GM12892 (cell line): ENCODE measurements at regions not wholly inside any gene's neighbourhood (a gene's known extent, or its start where the extent isn't known, plus 50 kb on each side); places are given as distances from the start of the nearest gene placed in this dataset.
"Not testable (repeated sequence)": the region's sequence is repeated elsewhere in the genome, so short reads cannot be mapped to it uniquely, and the experiment has no call there.

Experiments used
- DNase-seq: peaks from one replicate; pipeline ENCODE4 v3.0.0; 2011; ENCODE audit not compliant: insufficient read length
- FAIRE-seq: peaks from 2 replicates; lab custom pipeline; 2011; peaks lifted over from hg19 to GRCh38; lab: Jason Lieb, UNC
- POLR2A ChIP-seq: IDR thresholded peaks from 2 replicates; pipeline ENCODE4 v1.6.1; 2011; ENCODE audit warnings: low read depth, low read length, control low read depth
- POLR2AphosphoS5 ChIP-seq: IDR thresholded peaks from 2 replicates; pipeline ENCODE4 v1.6.1; 2011; ENCODE audit warnings: low read depth, low read length, control low read depth
- TAF1 ChIP-seq: IDR thresholded peaks from 2 replicates; pipeline ENCODE4 v1.6.1; 2011; ENCODE audit warnings: low read depth, mild to moderate bottlenecking, control low read depth, low read length, borderline replicate concordance

- FAIRE-seq, result not testable (repeated sequence)
These were observed 57.4 kb downstream of the FTHL17 start for GRCh38 chrX:31014474-31014873.

GRCh38 chrX:31012509-31013025, 59.3 kb downstream of the FTHL17 start:
- no peak for TF ChIP-seq POLR2A
- TF ChIP-seq TAF1, result no peak
- TF ChIP-seq POLR2AphosphoS5, result no peak
- no peak for FAIRE-seq
- no peak for DNase-seq

More at GRCh38 chrX:31014474-31014873, 57.4 kb downstream of the FTHL17 start:
- DNase-seq, result not testable (repeated sequence)

- FAIRE-seq (no peak), DNase-seq (no peak)
- TF ChIP-seq TAF1, result no peak
- TF ChIP-seq POLR2AphosphoS5, result no peak
- TF ChIP-seq POLR2A, result no peak
These were observed 64.5 kb downstream of the FTHL17 start for GRCh38 chrX:31007321-31007720.

GRCh38 chrX:31006027-31006426, 65.8 kb downstream of the FTHL17 start:
- DNase-seq (no peak), FAIRE-seq (no peak)
- TF ChIP-seq POLR2AphosphoS5 (no peak), POLR2A (no peak), TAF1 (no peak)

GRCh38 chrX:30997411-30997810, 74.4 kb downstream of the FTHL17 start:
- FAIRE-seq (no peak), DNase-seq (no peak)
- no peak for TF ChIP-seq TAF1
- no peak for TF ChIP-seq POLR2AphosphoS5
- no peak for TF ChIP-seq POLR2A

- DNase-seq, result no peak
- TF ChIP-seq POLR2A, result no peak
- TF ChIP-seq POLR2AphosphoS5, result no peak
- TF ChIP-seq TAF1, result no peak
- no peak for FAIRE-seq
These were observed 76.1 kb downstream of the FTHL17 start for GRCh38 chrX:30995705-30996104.

GRCh38 chrX:30995060-30995700, 76.7 kb downstream of the FTHL17 start:
- no peak for FAIRE-seq

GRCh38 chrX:30994018-30994417, 77.8 kb downstream of the FTHL17 start:
- FAIRE-seq, DNase-seq: not testable (repeated sequence)

More at GRCh38 chrX:30995060-30995700, 76.7 kb downstream of the FTHL17 start:
- no peak for TF ChIP-seq TAF1
- TF ChIP-seq POLR2AphosphoS5, result no peak
- no peak for TF ChIP-seq POLR2A
- DNase-seq, result no peak

- no peak for FAIRE-seq
- no peak for TF ChIP-seq POLR2A
- no peak for TF ChIP-seq POLR2AphosphoS5
- TF ChIP-seq TAF1, result no peak
- no peak for DNase-seq
These were observed 79.4 kb downstream of the FTHL17 start for GRCh38 chrX:30992381-30992904.

- no peak for FAIRE-seq
- TF ChIP-seq POLR2AphosphoS5 (no peak), TAF1 (no peak), POLR2A (no peak)
- no peak for DNase-seq
These were observed 81.5 kb downstream of the FTHL17 start for GRCh38 chrX:30990361-30990760.

GRCh38 chrX:30982467-30982866, 89.4 kb downstream of the FTHL17 start:
- DNase-seq (no peak), FAIRE-seq (no peak)
- TF ChIP-seq POLR2A (no peak), POLR2AphosphoS5 (no peak), TAF1 (no peak)

- DNase-seq, result no peak
- FAIRE-seq, result no peak
- no peak for TF ChIP-seq POLR2AphosphoS5
- no peak for TF ChIP-seq POLR2A
- TF ChIP-seq TAF1, result no peak
These were observed 89.9 kb downstream of the FTHL17 start for GRCh38 chrX:30981968-30982367.

- FAIRE-seq (no peak), DNase-seq (no peak)
- no peak for TF ChIP-seq TAF1
These were observed 90.2 kb upstream of the TAB3 start for GRCh38 chrX:30979271-30979670.
